Liver (tissue), 3 donors: ENCODE measurements at regions not wholly inside any gene's neighbourhood (a gene's known extent, or its start where the extent isn't known, plus 50 kb on each side); places are given as distances from the start of the nearest gene placed in this dataset.

ENCODE experiments used
- ATF3 ChIP-seq: IDR thresholded peaks from 2 replicates; pipeline ENCODE4 v1.6.1; 2016; ENCODE audit warnings: antibody characterized with exemption
- CTCF ChIP-seq: fragments of 150-350 bp; IDR thresholded peaks from 2 replicates; pipeline ENCODE4 v1.5.1; 2017; ENCODE audit warnings: improper control_type of control experiment, low read depth, low read length; ENCODE audit not compliant: missing input control
- EGR1 ChIP-seq, 2 donors: IDR thresholded peaks; 2 replicates each; pipeline ENCODE4 v1.6.1; 2016 to 2018; ENCODE audit warnings: antibody characterized with exemption in 2 of 2, low read depth in 2 of 2
- FOXA1 ChIP-seq: IDR thresholded peaks from 2 replicates; pipeline ENCODE4 v1.6.1; 2016; ENCODE audit warnings: antibody characterized with exemption
- GABPA ChIP-seq, 2 donors: IDR thresholded peaks in 1 of 2; conservative IDR thresholded peaks in 1 of 2; 2 replicates each; pipeline ENCODE4 v1.6.1; 2016; ENCODE audit warnings: antibody characterized with exemption in 2 of 2, mild to moderate bottlenecking in 1 of 2, moderate library complexity in 1 of 2
- HNF4A ChIP-seq, 2 donors: conservative IDR thresholded peaks; 2 replicates each; pipeline ENCODE4 v1.6.1; 2016; ENCODE audit warnings: antibody characterized with exemption in 2 of 2, mild to moderate bottlenecking in 2 of 2
- MAX ChIP-seq: IDR thresholded peaks from 2 replicates; pipeline ENCODE4 v1.6.1; 2016; ENCODE audit warnings: antibody characterized with exemption
- NR2F2 ChIP-seq: IDR thresholded peaks from 2 replicates; pipeline ENCODE4 v1.6.1; 2016; ENCODE audit warnings: antibody characterized with exemption
- RAD21 ChIP-seq, 2 donors: IDR thresholded peaks; 2 replicates each; pipeline ENCODE4 v1.6.1; 2016; ENCODE audit warnings: antibody characterized with exemption in 2 of 2, mild to moderate bottlenecking in 2 of 2
- SP1 ChIP-seq: IDR thresholded peaks from 2 replicates; pipeline ENCODE4 v1.6.1; 2018; ENCODE audit warnings: antibody characterized with exemption, mild to moderate bottlenecking
- TAF1 ChIP-seq: conservative IDR thresholded peaks from 2 replicates; pipeline ENCODE4 v1.6.1; 2016; ENCODE audit warnings: antibody characterized with exemption, mild to moderate bottlenecking
- YY1 ChIP-seq: IDR thresholded peaks from 2 replicates; pipeline ENCODE4 v1.6.1; 2016; ENCODE audit warnings: antibody characterized with exemption, mild to moderate bottlenecking
- ZBTB33 ChIP-seq: IDR thresholded peaks from 2 replicates; pipeline ENCODE4 v1.6.1; 2016; ENCODE audit warnings: antibody characterized with exemption
- TF ChIP-seq, protein P1 (sequence below): IDR thresholded peaks from 2 replicates; pipeline ENCODE4 v1.6.1; 2016; ENCODE audit warnings: antibody characterized with exemption, mild to moderate bottlenecking
- donor health status: healthy.
- donor health status: healthy.

GRCh38 chr12:126726481-126727217 lies 1540.3 kb upstream of the TMEM132C start:
- no peak for TF ChIP-seq CTCF
- TF ChIP-seq YY1 = no peak
- no peak for TF ChIP-seq TAF1
- no peak for TF ChIP-seq SP1
- TF ChIP-seq ATF3 = no peak
- TF ChIP-seq GABPA (IDR thresholded peaks at IDR 0.05 in 1 of 2, conservative IDR thresholded peaks at IDR 0.05 in 1 of 2) = no peak
- no peak for TF ChIP-seq NR2F2
- no peak for TF ChIP-seq ZBTB33
- TF ChIP-seq RAD21 (IDR thresholded peaks at IDR 0.05) = no peak
- TF ChIP-seq MAX = no peak
- TF ChIP-seq HNF4A (conservative IDR thresholded peaks at IDR 0.05) = no peak
- no peak for TF ChIP-seq FOXA1
- TF ChIP-seq, protein P1, sequence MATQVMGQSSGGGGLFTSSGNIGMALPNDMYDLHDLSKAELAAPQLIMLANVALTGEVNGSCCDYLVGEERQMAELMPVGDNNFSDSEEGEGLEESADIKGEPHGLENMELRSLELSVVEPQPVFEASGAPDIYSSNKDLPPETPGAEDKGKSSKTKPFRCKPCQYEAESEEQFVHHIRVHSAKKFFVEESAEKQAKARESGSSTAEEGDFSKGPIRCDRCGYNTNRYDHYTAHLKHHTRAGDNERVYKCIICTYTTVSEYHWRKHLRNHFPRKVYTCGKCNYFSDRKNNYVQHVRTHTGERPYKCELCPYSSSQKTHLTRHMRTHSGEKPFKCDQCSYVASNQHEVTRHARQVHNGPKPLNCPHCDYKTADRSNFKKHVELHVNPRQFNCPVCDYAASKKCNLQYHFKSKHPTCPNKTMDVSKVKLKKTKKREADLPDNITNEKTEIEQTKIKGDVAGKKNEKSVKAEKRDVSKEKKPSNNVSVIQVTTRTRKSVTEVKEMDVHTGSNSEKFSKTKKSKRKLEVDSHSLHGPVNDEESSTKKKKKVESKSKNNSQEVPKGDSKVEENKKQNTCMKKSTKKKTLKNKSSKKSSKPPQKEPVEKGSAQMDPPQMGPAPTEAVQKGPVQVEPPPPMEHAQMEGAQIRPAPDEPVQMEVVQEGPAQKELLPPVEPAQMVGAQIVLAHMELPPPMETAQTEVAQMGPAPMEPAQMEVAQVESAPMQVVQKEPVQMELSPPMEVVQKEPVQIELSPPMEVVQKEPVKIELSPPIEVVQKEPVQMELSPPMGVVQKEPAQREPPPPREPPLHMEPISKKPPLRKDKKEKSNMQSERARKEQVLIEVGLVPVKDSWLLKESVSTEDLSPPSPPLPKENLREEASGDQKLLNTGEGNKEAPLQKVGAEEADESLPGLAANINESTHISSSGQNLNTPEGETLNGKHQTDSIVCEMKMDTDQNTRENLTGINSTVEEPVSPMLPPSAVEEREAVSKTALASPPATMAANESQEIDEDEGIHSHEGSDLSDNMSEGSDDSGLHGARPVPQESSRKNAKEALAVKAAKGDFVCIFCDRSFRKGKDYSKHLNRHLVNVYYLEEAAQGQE = no peak
- no peak for TF ChIP-seq EGR1 (IDR thresholded peaks at IDR 0.05; ENCODE audit: low read depth in 2 of 2)
